Loucy (cell line): ENCODE measurements at regions not wholly inside any gene's neighbourhood (a gene's known extent, or its start where the extent isn't known, plus 50 kb on each side); places are given as distances from the start of the nearest gene placed in this dataset.

ENCODE experiments used
- H2AFZ ChIP-seq: fragments of 200-600 bp; sonication (generic); 2 replicates; pipeline ENCODE4 v1.6.0; 2016; ENCODE audit warnings: antibody characterized with exemption, mild to moderate bottlenecking, low read length, moderate library complexity
- H3F3A ChIP-seq: fragments of 200-600 bp; 2 replicates; pipeline ENCODE4 v1.6.0; 2016; ENCODE audit warnings: antibody characterized with exemption, low read depth, mild to moderate bottlenecking
- H3K27me3 ChIP-seq: fragments of 200-600 bp; sonication (generic); 2 replicates; pipeline ENCODE4 v1.6.1; 2014; ENCODE audit warnings: low read length, mild to moderate bottlenecking; ENCODE audit not compliant: insufficient read depth, poor library complexity, severe bottlenecking
- H3K36me3 ChIP-seq: fragments of 200-600 bp; sonication (generic); 2 replicates; pipeline ENCODE4 v1.6.1; 2016; ENCODE audit warnings: low read length; ENCODE audit not compliant: insufficient read depth
- H3K4me1 ChIP-seq: fragments of 200-600 bp; sonication (generic); 2 replicates; pipeline ENCODE4 v1.5.1; 2014; ENCODE audit warnings: low read length, mild to moderate bottlenecking; ENCODE audit not compliant: insufficient read depth, poor library complexity, severe bottlenecking
- H3K4me2 ChIP-seq: fragments of 200-600 bp; sonication (generic); 2 replicates; pipeline ENCODE4 v1.6.0; 2014; ENCODE audit warnings: antibody characterized with exemption, low read length, low read depth, mild to moderate bottlenecking; ENCODE audit not compliant: poor library complexity, severe bottlenecking
- H3K4me3 ChIP-seq: fragments of 200-600 bp; sonication (generic); 2 replicates; pipeline ENCODE4 v1.5.1; 2014; ENCODE audit warnings: low read length, mild to moderate bottlenecking, mixed read lengths; ENCODE audit not compliant: poor library complexity, severe bottlenecking
- H3K79me2 ChIP-seq: fragments of 200-600 bp; sonication (generic); 2 replicates; pipeline ENCODE4 v1.6.1; 2014; ENCODE audit warnings: low read length; ENCODE audit not compliant: insufficient read depth
- H3K9ac ChIP-seq: fragments of 200-600 bp; sonication (generic); 2 replicates; pipeline ENCODE4 v1.6.0; 2014; ENCODE audit warnings: mild to moderate bottlenecking, low read depth, low read length, moderate library complexity; ENCODE audit not compliant: poor library complexity, severe bottlenecking
- H3K9me2 ChIP-seq: fragments of 200-600 bp; sonication (generic); replicated peaks from 2 replicates; pipeline ENCODE4 v1.6.1; 2016; ENCODE audit warnings: low read depth, low read length, mixed read lengths
- H3K9me3 ChIP-seq: fragments of 200-600 bp; sonication (generic); 2 replicates; pipeline ENCODE4 v1.6.1; 2014; ENCODE audit warnings: mild to moderate bottlenecking, antibody characterized with exemption, low read length, low read depth; ENCODE audit not compliant: insufficient read depth
- H4K20me1 ChIP-seq: fragments of 200-600 bp; sonication (generic); 2 replicates; pipeline ENCODE4 v1.6.0; 2014; ENCODE audit warnings: antibody characterized with exemption, low read length, mild to moderate bottlenecking; ENCODE audit not compliant: insufficient read depth, poor library complexity, severe bottlenecking
- CTCF ChIP-seq: fragments of 200-600 bp; sonication (generic); conservative IDR thresholded peaks from 2 replicates; pipeline ENCODE4 v1.5.1; 2014; ENCODE audit warnings: mild to moderate bottlenecking, antibody characterized with exemption, low read length
- EZH2phosphoT487 ChIP-seq: fragments of 200-600 bp; IDR thresholded peaks from 2 replicates; pipeline ENCODE4 v1.6.1; 2018; ENCODE audit warnings: antibody characterized with exemption, mild to moderate bottlenecking, moderate library complexity, borderline replicate concordance

GRCh38 chr18:5604778-5605177 is 61.0 kb upstream of the EPB41L3 start:
- TF ChIP-seq CTCF = no peak
- no peak for TF ChIP-seq EZH2phosphoT487
- no peaks in the 10 kb centered on the region for H3K27me3 ChIP-seq
- no peaks in the 10 kb centered on the region for H3K36me3 ChIP-seq

DNA sequence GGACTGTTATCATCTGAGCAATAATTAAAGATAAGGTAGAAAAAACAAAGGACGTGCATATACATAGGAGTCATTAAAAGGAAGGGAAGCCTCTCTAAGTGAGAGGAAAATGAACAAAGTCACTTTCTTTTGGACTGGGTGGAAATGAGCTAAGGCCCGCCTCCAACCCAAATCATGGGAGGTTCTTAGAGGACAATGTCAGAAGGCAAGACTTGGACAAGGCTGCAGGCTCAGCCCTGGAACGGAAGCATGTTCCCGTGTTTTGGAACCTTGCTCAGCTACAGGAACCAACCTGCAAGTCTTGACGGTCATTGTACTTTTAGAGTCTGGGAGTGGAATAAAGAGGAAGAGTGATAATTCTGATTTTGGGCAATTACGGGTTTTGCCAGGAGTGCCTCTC is 59.4 kb upstream of the EPB41L3 start:
- H3K4me3 ChIP-seq = no peak overlapping the region
- H3K9ac ChIP-seq = no peak overlapping the region
- no peaks in the 10 kb centered on the region for H3K4me1 ChIP-seq
- no peaks in the 10 kb centered on the region for H4K20me1 ChIP-seq
- no peaks in the 10 kb centered on the region for H3F3A ChIP-seq
- H2AFZ ChIP-seq = no peak overlapping the region
- H3K36me3 ChIP-seq = no peaks in the 10 kb centered on the region
- H3K4me2 ChIP-seq = no peak overlapping the region
- no peaks in the 10 kb centered on the region for H3K9me2 ChIP-seq
- H3K9me3 ChIP-seq = 0 out of 2 replicates have a peak, but pooled peaks cover 2% of the 10 kb centered on the region
- H3K79me2 ChIP-seq = no peaks in the 10 kb centered on the region
- no peaks in the 10 kb centered on the region for H3K27me3 ChIP-seq
- no peak for TF ChIP-seq CTCF
- TF ChIP-seq EZH2phosphoT487 = no peak

More at GRCh38 chr18:5604778-5605177, 61.0 kb upstream of the EPB41L3 start:
- no peak overlapping the region for H3K9ac ChIP-seq
- H3K4me1 ChIP-seq = no peaks in the 10 kb centered on the region
- no peaks in the 10 kb centered on the region for H3F3A ChIP-seq
- 0 out of 2 replicates have a peak, but pooled peaks cover 2% of the 10 kb centered on the region for H3K9me3 ChIP-seq
- H3K79me2 ChIP-seq = no peaks in the 10 kb centered on the region
- no peak overlapping the region for H3K4me2 ChIP-seq
- H2AFZ ChIP-seq = no peak overlapping the region
- no peak overlapping the region for H3K4me3 ChIP-seq
- H4K20me1 ChIP-seq = no peaks in the 10 kb centered on the region
- no peaks in the 10 kb centered on the region for H3K9me2 ChIP-seq

GRCh38 chr18:5601188-5601624 is 57.4 kb upstream of the EPB41L3 start:
- Histone ChIP-seq H3K4me1 (no peaks in the 10 kb centered on the region), H3K4me2 (no peak overlapping the region), H3K9me3 (no peaks in the 10 kb centered on the region), H3F3A (no peaks in the 10 kb centered on the region), H3K79me2 (no peaks in the 10 kb centered on the region), H3K27me3 (no peaks in the 10 kb centered on the region), H3K9ac (no peak overlapping the region), H3K36me3 (no peaks in the 10 kb centered on the region), H4K20me1 (no peaks in the 10 kb centered on the region), H3K4me3 (no peak overlapping the region), H3K9me2 (no peaks in the 10 kb centered on the region), H2AFZ (no peak overlapping the region)
- no peak for TF ChIP-seq CTCF
- TF ChIP-seq EZH2phosphoT487 = no peak
